Right renal cortex interstitium (tissue), 3 donors: ENCODE measurements at regions not wholly inside any gene's neighbourhood (a gene's known extent, or its start where the extent isn't known, plus 50 kb on each side); places are given as distances from the start of the nearest gene placed in this dataset.

ENCODE experiments used
- DNase-seq, 3 donors: peaks; one replicate each; pipeline ENCODE4 v3.0.0-alpha.2; 2013; ENCODE audit warnings: low read depth in 3 of 3, low spot score in 2 of 3

GRCh38 chr14:65278589-65278988, 133.9 kb upstream of the FUT8 start:
- DNase-seq = no peak

- DNase-seq = no peak
These were observed 133.0 kb upstream of the FUT8 start for GRCh38 chr14:65279510-65279909.

GRCh38 chr14:65279958-65280357, 132.6 kb upstream of the FUT8 start:
- DNase-seq = no peak

GRCh38 chr14:65280653-65281052, 131.9 kb upstream of the FUT8 start:
- DNase-seq = no peak

GRCh38 chr14:65281991-65282895, 130.3 kb upstream of the FUT8 start:
- DNase-seq = no peak

GRCh38 chr14:65282896-65283253, 129.7 kb upstream of the FUT8 start:
- DNase-seq = no peak

- DNase-seq = no peak
These were observed 126.1 kb upstream of the FUT8 start for GRCh38 chr14:65286443-65286842.

- no peak for DNase-seq
These were observed 125.0 kb upstream of the FUT8 start for GRCh38 chr14:65287264-65288131.

- no peak for DNase-seq
These were observed 121.7 kb upstream of the FUT8 start for GRCh38 chr14:65290830-65291229.

- DNase-seq = no peak
These were observed 121.0 kb upstream of the FUT8 start for GRCh38 chr14:65291531-65291930.

GRCh38 chr14:65294816-65295215, 117.7 kb upstream of the FUT8 start:
- DNase-seq = no peak

- DNase-seq = no peak
These were observed 116.1 kb upstream of the FUT8 start for GRCh38 chr14:65296402-65296801.

GRCh38 chr14:65296876-65297275, 115.7 kb upstream of the FUT8 start:
- DNase-seq = no peak

- no peak for DNase-seq
These were observed 114.8 kb upstream of the FUT8 start for GRCh38 chr14:65297744-65298143.

- no peak for DNase-seq
These were observed 112.7 kb upstream of the FUT8 start for GRCh38 chr14:65299826-65300225.

- DNase-seq = no peak
These were observed 110.5 kb upstream of the FUT8 start for GRCh38 chr14:65301862-65302539.

- DNase-seq = no peak
These were observed 109.8 kb upstream of the FUT8 start for GRCh38 chr14:65302571-65303189.

- no peak for DNase-seq
These were observed 109.2 kb upstream of the FUT8 start for GRCh38 chr14:65303190-65303898.

- DNase-seq = no peak
These were observed 108.7 kb upstream of the FUT8 start for GRCh38 chr14:65303899-65304222.

- DNase-seq = no peak
These were observed 108.3 kb upstream of the FUT8 start for GRCh38 chr14:65304239-65304638.
